GM23338 (cell line): ENCODE measurements at regions not wholly inside any gene's neighbourhood (a gene's known extent, or its start where the extent isn't known, plus 50 kb on each side); places are given as distances from the start of the nearest gene placed in this dataset.

Experiments used
- ATAC-seq: fragments of 200-7000 bp; cut with Tn5 transposase; 3 replicates; pipeline ENCODE4 v1.9.1; 2020
- DNase-seq: peaks from one replicate; pipeline ENCODE4 v3.0.0-alpha.2; 2015; ENCODE audit warnings: low spot score
- H2AFZ ChIP-seq: fragments of 200-600 bp; sonication (generic); 2 replicates; pipeline ENCODE4 v1.8.0; 2016; ENCODE audit warnings: antibody characterized with exemption, mild to moderate bottlenecking, moderate library complexity
- H3F3A ChIP-seq: fragments of 200-600 bp; sonication (generic); replicated peaks from 2 replicates; pipeline ENCODE4 v1.8.0; 2017; ENCODE audit warnings: antibody characterized with exemption, mixed run types, low read depth
- H3K27ac ChIP-seq: fragments of 200-600 bp; sonication (generic); 2 replicates; pipeline ENCODE4 v1.6.1; 2016; ENCODE audit warnings: low read depth
- H3K27me3 ChIP-seq: fragments of 200-600 bp; sonication (generic); 2 replicates; pipeline ENCODE4 v1.8.0; 2016; ENCODE audit warnings: mild to moderate bottlenecking, mixed run types, moderate library complexity; ENCODE audit not compliant: insufficient read depth
- H3K36me3 ChIP-seq: fragments of 200-600 bp; sonication (generic); 2 replicates; pipeline ENCODE4 v1.8.0; 2016; ENCODE audit warnings: mild to moderate bottlenecking; ENCODE audit not compliant: insufficient read depth
- H3K4me1 ChIP-seq: fragments of 200-600 bp; sonication (generic); 2 replicates; pipeline ENCODE4 v1.8.0; 2016; ENCODE audit warnings: mild to moderate bottlenecking, moderate library complexity; ENCODE audit not compliant: insufficient read depth
- H3K4me2 ChIP-seq: fragments of 200-600 bp; sonication (generic); 2 replicates; pipeline ENCODE4 v1.7.1; 2017; ENCODE audit warnings: mixed run types
- H3K4me3 ChIP-seq: fragments of 200-600 bp; sonication (generic); 2 replicates; pipeline ENCODE4 v1.6.1; 2016; ENCODE audit warnings: mixed run types
- H3K79me2 ChIP-seq: fragments of 200-600 bp; sonication (generic); replicated peaks from 2 replicates; pipeline ENCODE4 v1.8.0; 2017; ENCODE audit warnings: mild to moderate bottlenecking; ENCODE audit not compliant: insufficient read depth
- H3K9me2 ChIP-seq: fragments of 200-600 bp; sonication (generic); 2 replicates; pipeline ENCODE4 v1.8.0; 2017; ENCODE audit not compliant: insufficient read depth
- H4K20me1 ChIP-seq: fragments of 200-600 bp; sonication (generic); replicated peaks from 2 replicates; pipeline ENCODE4 v1.8.0; 2017; ENCODE audit warnings: mild to moderate bottlenecking; ENCODE audit not compliant: insufficient read depth
- H3K27ac Mint-ChIP-seq: 2 replicates; pipeline ENCODE4 v1.8.0; 2020; ENCODE audit warnings: inconsistent platforms, mild to moderate bottlenecking, moderate library complexity, mixed read lengths
- H3K27me3 Mint-ChIP-seq: 3 replicates; pipeline ENCODE4 v1.8.0; 2022; ENCODE audit warnings: low read depth, mild to moderate bottlenecking, moderate library complexity, mixed read lengths, inconsistent platforms; ENCODE audit not compliant: insufficient read depth, poor library complexity
- H3K36me3 Mint-ChIP-seq: 3 replicates; pipeline ENCODE4 v1.8.0; 2021; ENCODE audit warnings: low read depth, mild to moderate bottlenecking, inconsistent platforms, moderate library complexity, mixed read lengths
- H3K4me1 Mint-ChIP-seq: 3 replicates; pipeline ENCODE4 v1.8.0; 2020; ENCODE audit warnings: mild to moderate bottlenecking, inconsistent platforms, mixed read lengths
- H3K4me3 Mint-ChIP-seq: 3 replicates; pipeline ENCODE4 v1.8.0; 2021; ENCODE audit warnings: moderate library complexity, mild to moderate bottlenecking, inconsistent platforms, mixed read lengths
- H3K9me3 Mint-ChIP-seq: 3 replicates; pipeline ENCODE4 v1.8.0; 2020; ENCODE audit warnings: moderate library complexity, mild to moderate bottlenecking, inconsistent platforms, mixed read lengths
- CREB1 ChIP-seq: fragments of 250-450 bp; sonication (Bioruptor Pico); IDR thresholded peaks from 2 replicates; pipeline ENCODE4 v1.5.0; 2020; ENCODE audit warnings: low read depth, mild to moderate bottlenecking, moderate library complexity
- CTCF ChIP-seq, 2 experiments: fragments of 200-600 bp in 1 of 2; sonication (generic) in 1 of 2; conservative IDR thresholded peaks; 2 replicates each; pipeline versions ENCODE4 v1.5.1 to v1.6.1; 2016 to 2017; ENCODE audit warnings: antibody characterized with exemption in 2 of 2, low read depth in 2 of 2, mild to moderate bottlenecking in 2 of 2, moderate library complexity in 1 of 2
- EZH2 ChIP-seq: fragments of 200-600 bp; sonication (generic); IDR thresholded peaks from one replicate; pipeline ENCODE4 v1.8.0; 2017; ENCODE audit warnings: antibody characterized with exemption, mild to moderate bottlenecking, low read depth; ENCODE audit not compliant: unreplicated experiment
- EZH2phosphoT487 ChIP-seq: fragments of 200-600 bp; sonication (generic); IDR thresholded peaks from one replicate; pipeline ENCODE4 v1.8.1; 2018; ENCODE audit warnings: antibody characterized with exemption; ENCODE audit not compliant: unreplicated experiment
- NANOG ChIP-seq: IDR thresholded peaks from 2 replicates; pipeline ENCODE4 v1.6.1; 2016; ENCODE audit warnings: antibody characterized with exemption, borderline replicate concordance
- POLR2AphosphoS5 ChIP-seq: IDR thresholded peaks from 2 replicates; pipeline ENCODE4 v1.6.1; 2016; ENCODE audit warnings: antibody characterized with exemption, low read depth
- REST ChIP-seq: IDR thresholded peaks from one replicate; pipeline ENCODE4 v1.6.1; 2018; ENCODE audit warnings: antibody characterized with exemption; ENCODE audit not compliant: unreplicated experiment
- STAT1 ChIP-seq: IDR thresholded peaks from one replicate; pipeline ENCODE4 v1.6.1; 2016; ENCODE audit warnings: antibody characterized with exemption; ENCODE audit not compliant: unreplicated experiment
- ZNF114 ChIP-seq: fragments of 250-450 bp; sonication (Bioruptor Pico); IDR thresholded peaks from 2 replicates; pipeline ENCODE4 v1.5.0; 2020; ENCODE audit warnings: mild to moderate bottlenecking, moderate library complexity
- ZNF331 ChIP-seq: fragments of 250-450 bp; sonication (Bioruptor Pico); IDR thresholded peaks from 2 replicates; pipeline ENCODE4 v1.5.0; 2020; ENCODE audit warnings: low read depth, mild to moderate bottlenecking, moderate library complexity
- ZNF462 ChIP-seq: fragments of 250-450 bp; sonication (Bioruptor Pico); IDR thresholded peaks from 2 replicates; pipeline ENCODE4 v1.5.0; 2020; ENCODE audit warnings: mild to moderate bottlenecking, moderate library complexity

GRCh38 chr4:11139871-11140270 is 288.8 kb downstream of the HS3ST1 start:
- H3K4me3 ChIP-seq, result no peak overlapping the region
- DNase-seq (no peak), ATAC-seq (no peak)
- no peaks in the 10 kb centered on the region for H3K79me2 ChIP-seq
- no peaks in the 10 kb centered on the region for H3K4me1 Mint-ChIP-seq
- no peaks in the 10 kb centered on the region for H4K20me1 ChIP-seq
- H3K27me3 ChIP-seq, result no peaks in the 10 kb centered on the region
- no peaks in the 10 kb centered on the region for H3F3A ChIP-seq
- TF ChIP-seq STAT1 (no peak), ZNF114 (CRISPR knock-in tag) (no peak)
- peaks cover 4% of the 10 kb centered on the region; the same call in 1 of the 3 replicates for H3K36me3 Mint-ChIP-seq
- H3K9me3 Mint-ChIP-seq, result no peaks in the 10 kb centered on the region; the same call in 2 of the 3 replicates
- no peaks in the 10 kb centered on the region for H3K9me2 ChIP-seq
- no peak overlapping the region for H2AFZ ChIP-seq
- no peaks in the 10 kb centered on the region for H3K36me3 ChIP-seq
- no peaks in the 10 kb centered on the region for H3K4me1 ChIP-seq
- H3K4me3 Mint-ChIP-seq, result no peak overlapping the region
- H3K27ac ChIP-seq, result no peak overlapping the region
- H3K27me3 Mint-ChIP-seq, result no peaks in the 10 kb centered on the region
- H3K27ac Mint-ChIP-seq, result no peak overlapping the region
- no peak overlapping the region for H3K4me2 ChIP-seq

- H3K9me2 ChIP-seq, result no peaks in the 10 kb centered on the region
- no peaks in the 10 kb centered on the region for H3K36me3 ChIP-seq
- H3K27me3 Mint-ChIP-seq, result no peaks in the 10 kb centered on the region
- ATAC-seq (no peak), DNase-seq (no peak)
- no peaks in the 10 kb centered on the region for H3K4me1 ChIP-seq
- TF ChIP-seq CTCF (conservative IDR thresholded peaks at IDR 0.05; ENCODE audit: low read depth in 2 of 2) (no peak), REST (no peak), ZNF114 (CRISPR knock-in tag) (no peak), EZH2 (no peak), CREB1 (CRISPR knock-in tag) (no peak), ZNF331 (no peak), NANOG (no peak), POLR2AphosphoS5 (no peak), EZH2phosphoT487 (no peak), ZNF462 (CRISPR knock-in tag) (no peak)
- no peaks in the 10 kb centered on the region for H4K20me1 ChIP-seq
- no peaks in the 10 kb centered on the region; the same call in 1 of the 3 replicates for H3K9me3 Mint-ChIP-seq
- H2AFZ ChIP-seq, result no peak overlapping the region
- H3F3A ChIP-seq, result no peaks in the 10 kb centered on the region
- H3K27ac Mint-ChIP-seq, result no peak overlapping the region
- H3K36me3 Mint-ChIP-seq, result peaks cover 4% of the 10 kb centered on the region; the same call in 1 of the 3 replicates
- no peak overlapping the region for H3K4me3 Mint-ChIP-seq
- H3K79me2 ChIP-seq, result no peaks in the 10 kb centered on the region
- H3K4me1 Mint-ChIP-seq, result no peaks in the 10 kb centered on the region
- no peak overlapping the region for H3K27ac ChIP-seq
- H3K4me2 ChIP-seq, result no peak overlapping the region
- no peak overlapping the region for H3K4me3 ChIP-seq
- H3K27me3 ChIP-seq, result no peaks in the 10 kb centered on the region
Observed at GRCh38 chr4:11138964-11139363, 289.7 kb downstream of the HS3ST1 start.
